ENCODE measurements at regions not wholly inside any gene's neighbourhood (a gene's known extent, or its start where the extent isn't known, plus 50 kb on each side); places are given as distances from the start of the nearest gene placed in this dataset.

- Histone ChIP-seq H3K4me1 (ENCODE audit: control insufficient read depth in 1 of 2, insufficient read depth in 2 of 2, low read length in 2 of 2) (no peaks in the 10 kb centered on the region), H3K27ac (ENCODE audit: low read depth, low read length) (no peak overlapping the region), H3K9me2 (ENCODE audit: insufficient read depth) (no peaks in the 10 kb centered on the region), H3K79me2 (ENCODE audit: insufficient read depth, low read length) (no peaks in the 10 kb centered on the region), H3K4me3 (replicated peaks in 1 of 2; ENCODE audit: low read depth in 1 of 2, low read length in 2 of 2) (no peak overlapping the region), H2AFZ (ENCODE audit: low read depth, low read length, poor library complexity, severe bottlenecking) (no peak overlapping the region), H3K4me2 (ENCODE audit: low read length) (no peak overlapping the region), H4K20me1 (ENCODE audit: insufficient read depth) (no peaks in the 10 kb centered on the region), H3K27me3 (ENCODE audit: insufficient read depth, low read length) (no peaks in the 10 kb centered on the region), H3K9ac (ENCODE audit: low read length) (no peak overlapping the region), H3K9me3 (ENCODE audit: control insufficient read depth in 1 of 2, insufficient read depth in 1 of 2, low read depth in 1 of 2, low read length in 2 of 2) (no peaks in the 10 kb centered on the region), H3K36me3 (ENCODE audit: control insufficient read depth in 1 of 2, insufficient read depth in 2 of 2, low read length in 2 of 2) (no peaks in the 10 kb centered on the region)
- ChIA-PET POLR2A (no interaction called here), RAD21 (ENCODE audit: low non-redundant PET in 1 of 2, low total read pairs in 2 of 2, uncharacterized antibody in 2 of 2, unreplicated experiment in 2 of 2) (no interaction called here), CTCF (no interaction called here)
- DNase-seq (ENCODE audit: low read depth, low spot score) = no peak
- intact Hi-C loops (cut with micrococcal nuclease) = no loop called here
- BruUV-seq (replicated peaks) = no TSS peak
- no peak for ATAC-seq
- TF ChIP-seq FOSL1 (IDR thresholded peaks at IDR 0.05; ENCODE audit: low read depth) (no peak), JUND (IDR thresholded peaks at IDR 0.05) (no peak), CEBPB (IDR thresholded peaks at IDR 0.05; ENCODE audit: low read depth) (no peak), MAX (IDR thresholded peaks at IDR 0.05) (no peak), ZNF274 (IDR thresholded peaks at IDR 0.05; ENCODE audit: low read depth, low read length) (no peak), CTCF (IDR thresholded peaks at IDR 0.05 in 2 of 3, conservative IDR thresholded peaks at IDR 0.05 in 1 of 3; ENCODE audit: borderline replicate concordance in 1 of 3, insufficient read depth in 1 of 3, low read depth in 2 of 3, low read length in 2 of 3) (no peak), RAD21 (IDR thresholded peaks at IDR 0.05; ENCODE audit: low read depth) (no peak), ELF1 (IDR thresholded peaks at IDR 0.05; ENCODE audit: borderline replicate concordance, low read depth) (no peak), SRF (IDR thresholded peaks at IDR 0.05; ENCODE audit: low read depth) (no peak), POLR2AphosphoS5 (IDR thresholded peaks at IDR 0.05; ENCODE audit: low read depth, low read length) (no peak), EGR1 (IDR thresholded peaks at IDR 0.05; ENCODE audit: low read depth) (no peak), CBX3 (IDR thresholded peaks at IDR 0.05; ENCODE audit: low read depth) (no peak), TCF7L2 (IDR thresholded peaks at IDR 0.05; ENCODE audit: borderline replicate concordance, extremely low read depth, insufficient read depth, insufficient read length) (no peak)
- TF ChIP-seq, protein P1, sequence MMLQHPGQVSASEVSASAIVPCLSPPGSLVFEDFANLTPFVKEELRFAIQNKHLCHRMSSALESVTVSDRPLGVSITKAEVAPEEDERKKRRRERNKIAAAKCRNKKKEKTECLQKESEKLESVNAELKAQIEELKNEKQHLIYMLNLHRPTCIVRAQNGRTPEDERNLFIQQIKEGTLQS (IDR thresholded peaks at IDR 0.05) = no peak
Measured at GRCh38 chr6:24016857-24017256, 109.2 kb upstream of the NRSN1 start.
